Mesothelial cell of epicardium (in vitro differentiated cells): ENCODE measurements at regions not wholly inside any gene's neighbourhood (a gene's known extent, or its start where the extent isn't known, plus 50 kb on each side); places are given as distances from the start of the nearest gene placed in this dataset.

ENCODE experiments used
- DNase-seq, 2 experiments: peaks; one replicate each; pipeline ENCODE4 v3.0.0; 2021; ENCODE audit warnings: low spot score in 2 of 2; ENCODE audit not compliant: unreplicated experiment in 2 of 2
- H3K27ac Mint-ChIP-seq: 2 replicates; pipeline ENCODE4 v1.8.0; 2021; ENCODE audit warnings: mixed read lengths
- H3K27me3 Mint-ChIP-seq: 2 replicates; pipeline ENCODE4 v1.8.0; 2021; ENCODE audit warnings: low read depth, mixed read lengths
- H3K36me3 Mint-ChIP-seq: 2 replicates; pipeline ENCODE4 v1.8.0; 2021; ENCODE audit warnings: mixed read lengths
- H3K4me1 Mint-ChIP-seq: 2 replicates; pipeline ENCODE4 v1.8.0; 2021; ENCODE audit warnings: mixed read lengths
- H3K4me3 Mint-ChIP-seq: 2 replicates; pipeline ENCODE4 v1.8.0; 2021; ENCODE audit warnings: mild to moderate bottlenecking, moderate library complexity, mixed read lengths
- H3K9me3 Mint-ChIP-seq: 2 replicates; pipeline ENCODE4 v1.8.0; 2021; ENCODE audit warnings: mixed read lengths
- TF ChIP-seq, protein P1 (sequence below): fragments of 200-600 bp; sonication (generic); IDR thresholded peaks from one replicate; pipeline ENCODE4 v1.5.0; 2021; ENCODE audit warnings: antibody characterized with exemption; ENCODE audit not compliant: unreplicated experiment

DNA sequence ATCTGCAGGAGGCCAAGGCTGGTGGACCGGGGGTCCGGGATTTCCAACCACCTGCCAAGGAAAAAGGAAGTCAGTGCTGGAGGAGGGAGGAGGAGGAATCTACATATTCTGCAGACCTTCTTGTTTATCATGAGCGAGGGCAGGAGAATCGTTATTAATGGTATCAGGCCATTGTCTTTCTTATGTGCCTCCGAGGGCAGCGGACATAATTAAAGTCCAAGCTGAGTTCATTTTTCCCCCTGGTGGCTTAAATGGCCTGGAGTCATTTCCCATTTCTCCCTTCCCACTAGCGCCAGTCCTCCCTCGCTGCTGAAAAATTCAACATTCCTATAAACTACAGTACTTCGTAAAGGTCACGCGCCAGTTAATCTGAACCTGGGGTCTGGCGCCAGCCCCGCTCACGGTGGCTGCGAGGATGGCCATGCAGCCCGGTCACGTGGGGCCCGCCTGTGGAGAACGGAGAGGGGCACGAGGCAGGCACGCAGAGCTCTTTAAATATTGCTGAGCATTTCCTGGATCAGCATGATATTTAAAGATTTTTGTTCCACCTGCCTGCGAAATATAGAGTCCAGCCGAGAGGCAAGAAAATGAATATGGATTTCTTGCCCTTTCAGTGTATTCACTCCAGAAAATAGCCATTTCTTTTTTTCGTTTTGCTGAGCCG lies 85.2 kb upstream of the PCDH8 start:
- TF ChIP-seq, protein P1, sequence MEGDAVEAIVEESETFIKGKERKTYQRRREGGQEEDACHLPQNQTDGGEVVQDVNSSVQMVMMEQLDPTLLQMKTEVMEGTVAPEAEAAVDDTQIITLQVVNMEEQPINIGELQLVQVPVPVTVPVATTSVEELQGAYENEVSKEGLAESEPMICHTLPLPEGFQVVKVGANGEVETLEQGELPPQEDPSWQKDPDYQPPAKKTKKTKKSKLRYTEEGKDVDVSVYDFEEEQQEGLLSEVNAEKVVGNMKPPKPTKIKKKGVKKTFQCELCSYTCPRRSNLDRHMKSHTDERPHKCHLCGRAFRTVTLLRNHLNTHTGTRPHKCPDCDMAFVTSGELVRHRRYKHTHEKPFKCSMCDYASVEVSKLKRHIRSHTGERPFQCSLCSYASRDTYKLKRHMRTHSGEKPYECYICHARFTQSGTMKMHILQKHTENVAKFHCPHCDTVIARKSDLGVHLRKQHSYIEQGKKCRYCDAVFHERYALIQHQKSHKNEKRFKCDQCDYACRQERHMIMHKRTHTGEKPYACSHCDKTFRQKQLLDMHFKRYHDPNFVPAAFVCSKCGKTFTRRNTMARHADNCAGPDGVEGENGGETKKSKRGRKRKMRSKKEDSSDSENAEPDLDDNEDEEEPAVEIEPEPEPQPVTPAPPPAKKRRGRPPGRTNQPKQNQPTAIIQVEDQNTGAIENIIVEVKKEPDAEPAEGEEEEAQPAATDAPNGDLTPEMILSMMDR = no peak
- Mint-ChIP-seq H3K36me3 (no peaks in the 10 kb centered on the region), H3K4me3 (no peak overlapping the region), H3K27ac (no peak overlapping the region), H3K4me1 (no peaks in the 10 kb centered on the region), H3K9me3 (no peaks in the 10 kb centered on the region), H3K27me3 (peaks cover 14% of the 10 kb centered on the region)
- DNase-seq = no peak

DNA sequence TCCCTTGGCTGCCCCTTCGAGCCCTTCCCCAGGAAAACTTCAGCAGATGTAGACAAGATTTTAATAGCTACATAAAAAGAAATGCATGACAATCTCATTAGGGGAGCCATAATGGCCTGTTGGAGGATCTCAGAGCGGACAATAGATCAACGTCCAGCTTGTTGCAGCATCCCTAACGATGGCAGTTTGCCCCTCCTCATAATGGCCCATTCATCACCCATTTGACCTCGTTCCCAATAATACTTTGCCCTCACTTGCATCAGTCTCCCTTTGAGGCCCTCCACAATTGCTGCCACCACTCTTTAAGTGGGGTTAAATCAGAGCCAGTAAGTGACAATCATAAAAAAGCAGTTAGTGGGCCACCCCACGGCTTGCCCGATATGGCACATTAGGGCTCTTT lies 84.7 kb upstream of the PCDH8 start:
- no peak overlapping the region for H3K4me3 Mint-ChIP-seq
- DNase-seq = no peak
- no peak overlapping the region for H3K27ac Mint-ChIP-seq
- peaks cover 20% of the 10 kb centered on the region for H3K27me3 Mint-ChIP-seq
- H3K4me1 Mint-ChIP-seq = no peaks in the 10 kb centered on the region
- H3K9me3 Mint-ChIP-seq = no peaks in the 10 kb centered on the region
- no peaks in the 10 kb centered on the region for H3K36me3 Mint-ChIP-seq
- TF ChIP-seq, protein P1 = no peak

DNA sequence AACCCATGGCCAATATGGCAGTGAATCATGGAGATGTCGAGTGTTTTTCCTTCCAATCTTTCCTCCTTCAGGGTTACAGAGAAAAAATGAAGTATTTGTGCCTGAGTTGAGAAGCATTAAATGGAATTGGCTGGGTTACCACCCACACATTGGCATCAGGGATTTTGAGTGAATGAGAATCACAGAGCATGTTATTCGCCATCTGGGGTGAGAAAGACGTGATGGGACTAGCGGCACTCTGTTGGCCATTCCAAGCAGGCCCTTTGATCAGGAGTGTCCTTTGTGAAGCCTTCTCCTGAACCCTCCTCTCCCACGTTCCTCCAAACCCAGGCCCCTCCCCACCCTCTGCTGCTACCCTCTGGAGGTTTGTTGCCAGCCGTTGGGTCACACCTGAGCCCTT lies 84.2 kb upstream of the PCDH8 start:
- Mint-ChIP-seq H3K4me1 (no peaks in the 10 kb centered on the region), H3K4me3 (no peak overlapping the region), H3K27me3 (peaks cover 21% of the 10 kb centered on the region), H3K27ac (no peak overlapping the region), H3K36me3 (no peaks in the 10 kb centered on the region), H3K9me3 (no peaks in the 10 kb centered on the region)
- TF ChIP-seq, protein P1 = no peak
- DNase-seq = no peak

DNA sequence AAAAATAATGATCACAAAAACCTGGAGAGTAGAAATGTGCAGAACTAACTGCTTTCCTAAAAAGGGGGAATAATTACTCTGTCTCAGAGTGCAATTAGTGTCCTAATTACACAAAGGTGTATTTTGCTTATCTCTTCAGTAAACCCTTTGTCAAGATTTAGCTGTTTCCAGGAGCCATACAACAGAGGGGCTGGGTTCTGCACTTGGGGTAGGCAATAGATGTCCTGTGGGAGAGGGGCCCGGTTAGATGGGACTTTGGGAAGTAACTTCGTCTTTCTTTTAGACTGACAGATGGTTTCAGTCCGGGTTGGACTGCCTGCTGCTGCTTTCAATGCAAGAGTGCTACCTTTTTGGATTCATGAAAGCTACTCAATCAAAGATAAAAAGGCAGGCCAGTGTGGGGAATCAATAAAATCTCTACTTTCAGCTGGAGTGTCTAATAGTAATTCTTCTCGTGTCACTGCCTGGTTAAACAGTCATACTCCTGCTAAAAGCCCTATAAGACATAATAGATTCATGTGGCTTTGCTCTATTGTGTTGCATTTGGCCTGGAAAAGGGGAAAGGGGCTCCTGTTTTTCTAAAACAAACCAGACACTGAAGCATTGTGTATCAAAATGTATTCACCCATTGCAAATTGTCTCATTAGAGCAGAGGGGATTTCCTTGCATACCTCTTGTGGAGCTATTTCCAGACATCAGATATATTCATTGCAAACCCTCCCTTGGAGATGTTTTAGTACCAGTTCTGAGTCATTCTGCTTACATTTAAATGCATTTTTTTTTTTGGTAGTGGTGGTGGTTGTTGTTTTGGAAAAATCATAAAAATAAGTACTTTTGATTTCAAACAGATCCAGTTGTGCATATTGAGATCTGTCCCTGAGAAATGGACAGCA lies 83.3 kb upstream of the PCDH8 start:
- no peaks in the 10 kb centered on the region for H3K36me3 Mint-ChIP-seq
- peaks cover 18% of the 10 kb centered on the region for H3K27me3 Mint-ChIP-seq
- no peaks in the 10 kb centered on the region for H3K4me1 Mint-ChIP-seq
- H3K9me3 Mint-ChIP-seq = no peaks in the 10 kb centered on the region
- no peak for DNase-seq
- TF ChIP-seq, protein P1 = no peak
- H3K27ac Mint-ChIP-seq = no peak overlapping the region
- no peak overlapping the region for H3K4me3 Mint-ChIP-seq

DNA sequence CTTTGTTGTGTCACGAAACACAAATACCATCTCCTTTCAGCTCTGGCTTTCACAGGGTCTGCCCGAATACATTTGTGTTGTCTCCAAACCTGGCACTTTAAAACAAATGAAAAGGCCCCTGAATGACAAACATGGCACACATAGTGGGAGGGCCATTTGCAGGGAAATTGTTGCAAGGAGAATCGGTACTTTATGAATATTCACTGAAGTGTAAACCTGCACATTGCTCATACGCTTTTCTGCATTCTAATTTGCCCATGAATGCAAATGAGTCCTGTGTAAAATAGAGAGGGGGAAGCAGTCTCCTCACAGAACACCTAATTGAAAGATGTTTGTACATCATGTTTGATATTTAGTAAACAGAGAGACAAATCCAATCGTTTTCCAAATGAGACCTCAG lies 82.7 kb upstream of the PCDH8 start:
- Mint-ChIP-seq H3K36me3 (no peaks in the 10 kb centered on the region), H3K4me1 (no peaks in the 10 kb centered on the region), H3K9me3 (no peaks in the 10 kb centered on the region), H3K4me3 (no peak overlapping the region), H3K27ac (no peak overlapping the region), H3K27me3 (peaks cover 18% of the 10 kb centered on the region)
- no peak for DNase-seq
- TF ChIP-seq, protein P1 = no peak
